GM21529 (cell line): ENCODE measurements at regions not wholly inside any gene's neighbourhood (a gene's known extent, or its start where the extent isn't known, plus 50 kb on each side); places are given as distances from the start of the nearest gene placed in this dataset.

ENCODE experiments used
- ATAC-seq: cut with Tn5 transposase; IDR thresholded peaks from one replicate; pipeline ENCODE4 v1.9.1; 2021; ENCODE audit not compliant: unreplicated experiment

DNA sequence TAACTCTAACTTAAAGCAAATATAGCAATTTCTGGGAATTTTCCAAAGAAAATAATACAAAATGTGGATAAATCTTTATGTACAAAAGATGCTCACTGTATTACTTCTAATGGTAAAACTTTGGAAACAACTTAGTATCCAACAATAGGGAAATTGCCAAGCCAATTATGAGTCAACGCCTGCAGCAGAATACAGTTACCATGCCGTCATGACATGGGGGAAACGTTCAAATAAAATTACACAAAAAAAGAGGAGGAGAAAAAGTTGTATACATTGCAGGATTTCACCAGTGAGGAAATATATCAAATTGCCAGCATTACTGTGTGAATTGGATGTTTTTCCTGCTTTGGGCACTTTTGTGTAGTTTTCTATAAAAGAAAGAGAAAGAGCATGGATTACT is 469.6 kb downstream of the SOX9 start:
- ATAC-seq = no peak

DNA sequence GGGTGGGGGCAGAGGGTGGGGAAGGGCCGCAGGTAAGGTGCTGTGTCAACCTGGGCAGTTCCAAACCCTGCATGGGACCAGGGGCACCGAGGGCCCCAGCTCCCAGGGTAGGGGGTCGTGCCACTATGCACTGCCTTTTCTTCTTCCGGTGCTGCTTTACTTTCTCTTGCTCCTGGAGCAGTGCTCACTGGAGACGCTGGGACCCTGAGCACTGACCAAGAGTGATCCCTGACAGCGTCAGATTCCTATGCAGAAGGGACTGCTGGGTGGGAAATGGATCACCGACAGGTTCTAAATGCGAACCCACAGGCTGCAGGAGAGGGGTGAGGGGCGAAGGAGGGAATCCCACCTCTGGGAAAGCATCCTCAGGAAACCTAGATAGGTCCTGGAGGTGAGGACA is 470.1 kb downstream of the SOX9 start:
- ATAC-seq = no peak

DNA sequence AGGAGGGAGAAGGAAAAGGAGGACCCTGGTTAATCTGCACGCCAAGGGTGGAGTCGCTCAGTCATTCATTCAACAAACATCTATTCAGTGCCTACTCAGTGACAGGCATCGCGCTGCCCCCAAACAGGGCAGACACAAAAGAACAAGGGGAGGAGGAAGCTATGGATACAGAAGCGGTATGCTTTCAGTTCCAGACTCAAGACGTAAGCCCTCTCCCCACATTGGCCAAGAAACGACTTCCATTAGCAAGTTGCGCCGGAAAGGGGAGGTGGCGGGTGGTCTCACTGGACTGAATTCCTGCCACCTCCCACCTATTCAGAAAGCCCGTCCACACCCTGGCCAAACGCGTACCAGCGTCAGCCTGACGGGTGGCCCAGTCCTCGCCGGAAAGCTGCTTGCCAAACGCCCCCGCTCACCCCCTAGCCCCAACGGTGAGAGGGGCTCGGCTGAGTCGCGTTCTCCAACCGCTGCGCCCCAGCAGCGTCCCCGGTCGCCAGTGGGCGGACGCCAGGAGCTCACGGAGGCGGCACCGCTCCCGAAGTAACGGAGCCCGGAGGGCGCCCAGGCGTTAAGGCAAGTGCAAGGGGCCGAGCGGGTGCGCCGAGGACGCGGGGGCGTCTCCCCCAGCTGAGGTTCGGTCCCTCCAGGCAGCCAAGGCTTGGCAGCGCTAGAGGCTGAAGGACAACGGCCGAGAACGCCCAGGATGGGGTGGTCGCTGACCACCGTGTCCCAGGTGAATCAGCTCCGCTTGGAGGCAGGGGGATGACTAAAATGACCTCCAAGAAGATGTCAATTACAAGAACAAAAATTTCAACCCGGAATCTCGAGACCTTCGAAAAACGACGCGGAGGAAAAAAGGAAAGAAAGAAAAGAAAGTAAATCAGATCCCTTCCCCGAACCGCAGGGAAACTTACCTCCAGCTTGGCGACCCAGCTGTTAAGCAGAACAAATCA is 470.7 kb downstream of the SOX9 start:
- no peak for ATAC-seq

DNA sequence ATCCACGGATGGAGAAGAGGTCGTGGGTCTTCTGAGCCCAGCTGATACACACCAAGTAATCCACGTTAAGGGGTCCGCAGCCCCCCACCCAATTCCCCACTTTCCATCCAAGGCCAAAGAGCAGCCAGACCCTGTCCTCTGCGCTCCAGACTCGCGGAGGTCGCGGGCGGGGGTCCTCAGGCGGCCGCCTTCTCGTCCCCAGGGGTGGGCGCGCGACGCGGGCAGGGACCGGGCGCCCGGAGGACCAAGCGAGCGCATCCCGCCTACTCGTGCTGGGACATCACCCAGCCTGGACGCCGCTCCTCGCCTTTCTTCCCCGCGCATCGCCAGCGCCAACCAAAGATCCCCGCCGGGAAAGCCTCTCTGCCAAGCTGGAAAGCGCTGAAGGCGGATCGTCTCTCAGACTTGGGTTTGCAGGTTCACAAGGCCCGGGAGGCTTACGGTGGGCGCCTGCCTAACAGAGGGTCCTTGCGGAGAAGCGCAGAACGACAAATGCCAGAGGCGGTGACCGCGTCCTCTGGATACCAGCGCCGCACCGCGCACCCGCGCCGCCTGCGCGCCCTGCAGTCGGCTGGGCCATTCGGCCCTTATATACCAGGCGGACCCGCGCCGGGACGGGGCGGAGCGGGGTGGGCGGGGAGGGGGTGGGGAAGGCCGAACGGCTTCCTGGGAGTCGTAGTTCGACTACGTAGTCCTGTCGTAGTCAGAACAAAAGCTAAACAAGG is 471.6 kb downstream of the SOX9 start:
- ATAC-seq = peak; percentile 61

DNA sequence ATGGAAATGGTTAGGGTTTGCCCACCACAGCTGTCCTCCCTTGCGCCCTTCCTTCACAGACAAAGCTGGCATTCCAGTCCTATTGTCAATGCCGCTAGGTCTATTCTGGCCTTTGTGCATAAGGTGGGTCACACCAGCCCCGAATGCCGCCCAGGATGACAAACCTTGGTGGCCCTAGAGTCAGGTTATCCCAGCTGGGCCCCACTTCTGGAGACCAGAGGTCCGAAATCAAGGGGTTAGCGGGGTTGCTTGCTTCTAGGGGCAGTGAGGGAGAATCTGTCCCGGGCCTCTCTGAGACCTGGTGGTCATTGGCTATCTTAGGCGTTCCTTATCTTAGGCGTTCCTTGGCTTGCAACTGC is 472.1 kb downstream of the SOX9 start:
- no peak for ATAC-seq

DNA sequence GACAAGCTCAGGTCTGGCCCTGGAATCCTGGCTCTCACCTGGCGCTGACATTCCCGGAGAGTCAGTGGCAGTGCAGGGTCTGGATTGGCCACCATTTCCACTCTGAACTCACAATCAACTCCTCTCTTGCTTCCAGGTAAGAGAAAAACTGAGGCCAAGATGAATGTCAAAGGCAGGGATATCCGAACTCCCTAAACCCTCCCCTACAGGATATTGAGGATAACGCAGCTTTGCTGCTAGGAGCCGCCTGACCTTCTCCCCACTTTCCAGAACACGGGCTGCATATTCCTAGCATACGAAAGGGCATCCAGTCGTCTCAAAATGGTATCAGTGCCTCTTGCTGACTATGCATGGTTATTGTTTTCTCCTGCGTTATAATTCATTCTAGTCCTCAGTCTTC is 473.4 kb downstream of the SOX9 start:
- ATAC-seq = no peak
